ENCODE measurements at regions not wholly inside any gene's neighbourhood (a gene's known extent, or its start where the extent isn't known, plus 50 kb on each side); places are given as distances from the start of the nearest gene placed in this dataset.
A peak's percentile ranks its signal among the peaks of the same experiment; 100 is the strongest.

DNA sequence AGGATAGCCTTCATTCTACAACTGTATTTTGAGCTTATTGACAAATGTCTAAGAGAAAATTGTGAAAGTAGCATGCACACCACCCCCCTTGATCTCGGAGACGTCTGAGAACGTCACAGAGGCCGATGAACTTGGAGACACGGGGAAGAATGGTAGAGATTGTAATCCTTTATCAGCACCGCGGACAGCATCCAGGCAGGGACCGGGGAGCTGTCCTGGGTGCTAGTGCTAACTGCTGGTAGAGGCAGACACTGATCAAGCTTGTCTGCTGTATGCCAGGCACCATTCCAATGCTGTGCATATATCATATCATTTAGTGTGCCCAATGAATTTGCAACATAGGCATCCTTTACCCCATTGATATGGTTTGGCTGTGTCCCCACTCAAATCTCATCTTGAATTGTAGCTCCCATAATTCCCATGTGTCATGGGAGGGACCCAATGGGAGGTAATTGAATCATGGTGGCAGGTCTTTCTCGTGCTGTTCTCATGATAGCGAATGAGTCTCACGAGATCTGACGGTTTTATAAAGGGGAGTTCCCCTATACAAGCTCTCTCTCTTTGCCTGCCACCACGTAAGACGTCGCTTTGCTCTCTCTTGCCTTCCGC lies 98.8 kb downstream of the LHX2 start:
- peak; percentile 90 for TF ChIP-seq ZFP3 (CRISPR knock-in tag; IDR thresholded peaks at IDR 0.05)
- TF ChIP-seq, protein P1, sequence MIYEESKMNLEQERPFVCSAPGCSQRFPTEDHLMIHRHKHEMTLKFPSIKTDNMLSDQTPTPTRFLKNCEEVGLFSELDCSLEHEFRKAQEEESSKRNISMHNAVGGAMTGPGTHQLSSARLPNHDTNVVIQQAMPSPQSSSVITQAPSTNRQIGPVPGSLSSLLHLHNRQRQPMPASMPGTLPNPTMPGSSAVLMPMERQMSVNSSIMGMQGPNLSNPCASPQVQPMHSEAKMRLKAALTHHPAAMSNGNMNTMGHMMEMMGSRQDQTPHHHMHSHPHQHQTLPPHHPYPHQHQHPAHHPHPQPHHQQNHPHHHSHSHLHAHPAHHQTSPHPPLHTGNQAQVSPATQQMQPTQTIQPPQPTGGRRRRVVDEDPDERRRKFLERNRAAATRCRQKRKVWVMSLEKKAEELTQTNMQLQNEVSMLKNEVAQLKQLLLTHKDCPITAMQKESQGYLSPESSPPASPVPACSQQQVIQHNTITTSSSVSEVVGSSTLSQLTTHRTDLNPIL (CRISPR knock-in tag; IDR thresholded peaks at IDR 0.05; ENCODE audit: low read depth): 0 out of 2 replicates have a peak, but pooled peaks have one; percentile 45
- TF ChIP-seq ARNTL (CRISPR knock-in tag; IDR thresholded peaks at IDR 0.05; ENCODE audit: borderline replicate concordance, low read depth): no peak
- peak; percentile 99 for TF ChIP-seq SNAI2 (CRISPR knock-in tag; IDR thresholded peaks at IDR 0.05)
- TF ChIP-seq ZFP30 (CRISPR knock-in tag; IDR thresholded peaks at IDR 0.05): peak; percentile 50; the same call in 1 of the 2 replicates
- TF ChIP-seq TOX (CRISPR knock-in tag; IDR thresholded peaks at IDR 0.05; ENCODE audit: borderline replicate concordance): peak; percentile 64; the same call in 1 of the 2 replicates
- TF ChIP-seq CSDC2 (CRISPR knock-in tag; IDR thresholded peaks at IDR 0.05): peak; percentile 99
- TF ChIP-seq OSR1 (CRISPR knock-in tag; IDR thresholded peaks at IDR 0.05): peak; percentile 80; the same call in 1 of the 2 replicates
- 0 out of 2 replicates have a peak, but pooled peaks have one; percentile 23 for TF ChIP-seq ESRRG (CRISPR knock-in tag; IDR thresholded peaks at IDR 0.05)
- TF ChIP-seq RARB (CRISPR knock-in tag; IDR thresholded peaks at IDR 0.05): no peak
- TF ChIP-seq, protein P2, sequence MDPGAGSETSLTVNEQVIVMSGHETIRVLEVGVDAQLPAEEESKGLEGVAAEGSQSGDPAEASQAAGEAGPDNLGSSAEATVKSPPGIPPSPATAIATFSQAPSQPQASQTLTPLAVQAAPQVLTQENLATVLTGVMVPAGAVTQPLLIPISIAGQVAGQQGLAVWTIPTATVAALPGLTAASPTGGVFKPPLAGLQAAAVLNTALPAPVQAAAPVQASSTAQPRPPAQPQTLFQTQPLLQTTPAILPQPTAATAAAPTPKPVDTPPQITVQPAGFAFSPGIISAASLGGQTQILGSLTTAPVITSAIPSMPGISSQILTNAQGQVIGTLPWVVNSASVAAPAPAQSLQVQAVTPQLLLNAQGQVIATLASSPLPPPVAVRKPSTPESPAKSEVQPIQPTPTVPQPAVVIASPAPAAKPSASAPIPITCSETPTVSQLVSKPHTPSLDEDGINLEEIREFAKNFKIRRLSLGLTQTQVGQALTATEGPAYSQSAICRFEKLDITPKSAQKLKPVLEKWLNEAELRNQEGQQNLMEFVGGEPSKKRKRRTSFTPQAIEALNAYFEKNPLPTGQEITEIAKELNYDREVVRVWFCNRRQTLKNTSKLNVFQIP (CRISPR knock-in tag; IDR thresholded peaks at IDR 0.05; ENCODE audit: borderline replicate concordance, low read depth): peak; percentile 84; the same call in 1 of the 2 replicates
